ENCODE measurements at regions not wholly inside any gene's neighbourhood (a gene's known extent, or its start where the extent isn't known, plus 50 kb on each side); places are given as distances from the start of the nearest gene placed in this dataset.

DNA sequence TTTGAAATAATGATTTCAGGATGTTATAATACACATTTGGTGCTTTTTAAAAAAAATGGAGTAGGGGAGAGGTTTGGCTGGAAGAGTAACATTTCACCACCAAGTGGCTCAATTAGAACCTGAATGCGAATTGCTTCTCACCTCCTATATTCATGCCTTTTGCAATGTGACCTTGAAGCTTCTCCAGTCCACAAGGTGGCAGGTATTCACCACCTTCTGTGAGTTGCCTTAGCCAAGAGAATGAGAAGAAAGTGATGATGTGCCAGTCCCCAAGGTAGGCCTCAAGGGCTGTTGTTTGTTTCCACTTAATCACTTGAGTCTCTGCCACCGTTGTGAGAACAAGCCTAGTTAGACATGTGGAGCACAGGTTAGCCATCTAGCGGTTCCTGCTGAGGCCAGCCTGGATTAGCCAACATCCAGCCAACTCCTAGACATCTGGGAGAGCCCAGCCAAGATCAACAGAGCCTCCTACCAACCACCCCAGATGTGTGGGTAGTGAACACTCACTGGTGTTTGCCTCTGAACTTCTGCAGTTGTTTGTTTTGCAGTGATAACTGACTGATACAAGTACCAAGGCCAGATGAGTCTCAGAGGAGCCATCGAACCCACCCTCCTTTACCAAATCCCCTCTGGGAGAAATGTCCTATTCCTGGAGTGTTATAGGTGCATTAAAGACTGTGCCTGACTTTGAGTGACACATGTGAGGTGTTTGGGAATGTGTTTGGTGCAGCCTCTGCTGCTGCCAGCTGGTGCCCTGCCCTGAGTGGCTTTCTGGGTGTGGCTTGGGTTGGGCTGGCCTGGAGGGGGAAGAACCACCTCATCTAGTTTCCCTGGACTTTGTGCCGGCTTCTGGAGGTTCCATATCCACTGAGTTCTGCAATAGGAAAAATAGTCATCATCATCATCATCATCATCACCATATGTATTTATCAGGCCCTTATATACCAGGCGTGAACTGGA, 132.5 kb upstream of the RFLNA start:
- no peak overlapping the region for H3K27ac Mint-ChIP-seq

DNA sequence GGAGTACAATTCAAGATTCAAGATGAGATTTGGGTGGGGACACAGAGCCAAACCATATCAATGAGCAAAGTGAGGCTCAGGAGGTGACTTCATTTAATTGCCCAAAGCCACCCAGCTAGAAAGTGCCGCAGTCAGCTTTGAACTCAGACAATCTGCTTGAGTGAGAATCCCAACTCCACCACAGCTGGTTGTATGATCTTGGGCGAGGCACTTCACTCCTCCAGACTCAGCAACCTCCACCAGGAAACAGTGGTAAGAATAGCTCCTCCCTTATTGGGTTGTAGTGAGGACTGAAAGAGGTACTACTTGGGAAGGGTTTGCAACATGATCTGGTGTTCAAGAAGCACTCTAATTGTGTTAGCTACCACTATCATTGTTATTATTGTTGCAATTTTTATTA, 129.2 kb upstream of the RFLNA start:
- no peak overlapping the region for H3K27ac Mint-ChIP-seq
- TF ChIP-seq, protein P1, sequence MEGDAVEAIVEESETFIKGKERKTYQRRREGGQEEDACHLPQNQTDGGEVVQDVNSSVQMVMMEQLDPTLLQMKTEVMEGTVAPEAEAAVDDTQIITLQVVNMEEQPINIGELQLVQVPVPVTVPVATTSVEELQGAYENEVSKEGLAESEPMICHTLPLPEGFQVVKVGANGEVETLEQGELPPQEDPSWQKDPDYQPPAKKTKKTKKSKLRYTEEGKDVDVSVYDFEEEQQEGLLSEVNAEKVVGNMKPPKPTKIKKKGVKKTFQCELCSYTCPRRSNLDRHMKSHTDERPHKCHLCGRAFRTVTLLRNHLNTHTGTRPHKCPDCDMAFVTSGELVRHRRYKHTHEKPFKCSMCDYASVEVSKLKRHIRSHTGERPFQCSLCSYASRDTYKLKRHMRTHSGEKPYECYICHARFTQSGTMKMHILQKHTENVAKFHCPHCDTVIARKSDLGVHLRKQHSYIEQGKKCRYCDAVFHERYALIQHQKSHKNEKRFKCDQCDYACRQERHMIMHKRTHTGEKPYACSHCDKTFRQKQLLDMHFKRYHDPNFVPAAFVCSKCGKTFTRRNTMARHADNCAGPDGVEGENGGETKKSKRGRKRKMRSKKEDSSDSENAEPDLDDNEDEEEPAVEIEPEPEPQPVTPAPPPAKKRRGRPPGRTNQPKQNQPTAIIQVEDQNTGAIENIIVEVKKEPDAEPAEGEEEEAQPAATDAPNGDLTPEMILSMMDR (IDR thresholded peaks at IDR 0.05; ENCODE audit: unreplicated experiment): no peak
- peaks cover 9% of the 10 kb centered on the region for H3K36me3 Mint-ChIP-seq (ENCODE audit: insufficient read depth)
- peaks cover 2% of the 10 kb centered on the region for H3K4me1 Mint-ChIP-seq (ENCODE audit: low read depth)
- H3K9me3 Mint-ChIP-seq (ENCODE audit: low read depth): peaks cover 28% of the 10 kb centered on the region
- H3K4me3 Mint-ChIP-seq (ENCODE audit: low read depth): no peak overlapping the region
- no peak for DNase-seq (ENCODE audit: low spot score, unreplicated experiment)
- H3K27me3 Mint-ChIP-seq: no peaks in the 10 kb centered on the region

More for the DNA sequence above, 132.5 kb upstream of the RFLNA start:
- H3K4me1 Mint-ChIP-seq (ENCODE audit: low read depth): peaks cover 8% of the 10 kb centered on the region
- no peak for DNase-seq (ENCODE audit: low spot score, unreplicated experiment)
- peaks cover 22% of the 10 kb centered on the region for H3K9me3 Mint-ChIP-seq (ENCODE audit: low read depth)
- H3K4me3 Mint-ChIP-seq (ENCODE audit: low read depth): no peak overlapping the region
- peaks cover 10% of the 10 kb centered on the region for H3K27me3 Mint-ChIP-seq
- H3K36me3 Mint-ChIP-seq (ENCODE audit: insufficient read depth): peaks cover 8% of the 10 kb centered on the region
- TF ChIP-seq, protein P1 (IDR thresholded peaks at IDR 0.05; ENCODE audit: unreplicated experiment): no peak

- H3K36me3 Mint-ChIP-seq (ENCODE audit: insufficient read depth): peaks cover 9% of the 10 kb centered on the region
- H3K27ac Mint-ChIP-seq: no peak overlapping the region
- H3K4me3 Mint-ChIP-seq (ENCODE audit: low read depth): no peak overlapping the region
- TF ChIP-seq, protein P1 (IDR thresholded peaks at IDR 0.05; ENCODE audit: unreplicated experiment): no peak
- peaks cover 28% of the 10 kb centered on the region for H3K9me3 Mint-ChIP-seq (ENCODE audit: low read depth)
- DNase-seq (ENCODE audit: low spot score, unreplicated experiment): no peak
- peaks cover 2% of the 10 kb centered on the region for H3K4me1 Mint-ChIP-seq (ENCODE audit: low read depth)
- no peaks in the 10 kb centered on the region for H3K27me3 Mint-ChIP-seq
Observed at GRCh38 chr12:124167141-124167540, 127.8 kb upstream of the RFLNA start.

DNA sequence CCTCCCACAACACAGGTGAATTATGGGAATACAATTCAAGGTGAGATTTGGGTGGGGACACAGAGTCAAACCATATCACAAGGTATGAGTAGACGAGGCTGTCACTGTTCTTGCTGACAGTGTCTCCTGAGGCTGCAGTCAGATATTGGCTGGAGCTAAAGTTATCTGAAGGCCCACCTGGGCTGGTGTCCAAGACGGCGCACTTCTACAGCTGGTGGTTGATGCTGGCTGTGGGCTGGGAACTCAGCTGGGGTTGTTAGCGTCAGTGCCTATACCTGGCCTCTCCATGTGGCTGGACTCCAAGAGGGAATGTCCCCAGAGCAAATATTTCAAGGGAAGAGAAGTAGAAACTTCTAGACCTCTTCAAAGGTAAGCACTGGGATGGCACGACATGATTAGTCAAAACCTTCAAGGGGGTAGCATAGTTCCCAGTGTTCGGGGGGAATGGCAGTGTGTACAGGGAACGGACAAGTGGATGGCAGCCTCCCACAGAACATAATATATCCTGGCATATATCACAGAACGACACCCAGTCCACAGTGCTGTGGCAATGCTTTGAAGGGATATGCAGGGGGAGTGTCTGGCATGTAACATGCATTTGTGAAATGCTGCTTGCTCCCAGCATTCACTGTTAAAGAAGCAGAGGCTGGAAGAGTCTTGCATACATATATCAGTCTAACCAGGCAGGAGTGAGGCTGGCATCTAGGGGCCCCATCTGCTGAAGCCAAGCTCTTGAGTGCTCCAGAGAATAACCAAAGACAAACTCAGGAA, 126.7 kb upstream of the RFLNA start:
- H3K9me3 Mint-ChIP-seq (ENCODE audit: low read depth): peaks cover 21% of the 10 kb centered on the region
- DNase-seq (ENCODE audit: low spot score, unreplicated experiment): no peak
- TF ChIP-seq, protein P1 (IDR thresholded peaks at IDR 0.05; ENCODE audit: unreplicated experiment): no peak
- no peak overlapping the region for H3K4me3 Mint-ChIP-seq (ENCODE audit: low read depth)
- H3K4me1 Mint-ChIP-seq (ENCODE audit: low read depth): peaks cover 2% of the 10 kb centered on the region
- peaks cover 3% of the 10 kb centered on the region for H3K36me3 Mint-ChIP-seq (ENCODE audit: insufficient read depth)
- H3K27me3 Mint-ChIP-seq: no peaks in the 10 kb centered on the region
- no peak overlapping the region for H3K27ac Mint-ChIP-seq

DNA sequence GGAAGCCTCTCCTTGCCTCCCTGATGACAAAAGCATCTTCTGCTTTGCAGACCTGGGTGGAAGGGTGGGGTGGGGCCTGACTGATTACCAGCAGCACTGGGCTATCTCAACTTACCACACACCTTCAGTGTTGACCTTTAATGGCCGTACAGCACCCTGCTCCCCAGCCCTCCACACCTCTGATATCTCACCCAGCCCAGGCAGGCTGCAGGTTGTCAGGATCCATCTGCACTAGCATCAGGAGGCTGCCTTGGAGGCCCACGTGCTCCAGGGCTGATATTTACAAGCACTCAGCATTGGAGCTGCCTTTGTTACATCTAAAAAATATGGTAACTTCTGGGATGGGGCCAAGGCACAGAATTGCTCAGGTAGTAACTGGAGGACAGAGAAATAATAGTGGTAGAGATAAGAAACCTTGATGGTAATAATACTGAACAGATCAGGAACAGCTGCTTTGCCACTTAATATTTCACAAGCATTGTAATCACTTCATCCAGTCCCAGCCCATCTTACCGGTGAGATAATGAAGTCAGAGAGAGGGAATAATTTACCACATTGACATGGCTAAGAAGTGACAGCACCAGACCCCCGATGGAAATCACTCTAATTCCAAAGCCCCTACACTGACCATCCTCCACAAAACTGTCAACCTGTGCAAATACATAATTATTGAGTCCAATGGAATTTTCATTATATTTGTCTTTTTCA, 125.2 kb upstream of the RFLNA start:
- peaks cover 2% of the 10 kb centered on the region for H3K4me1 Mint-ChIP-seq (ENCODE audit: low read depth)
- no peak for DNase-seq (ENCODE audit: low spot score, unreplicated experiment)
- H3K9me3 Mint-ChIP-seq (ENCODE audit: low read depth): peaks cover 15% of the 10 kb centered on the region
- H3K4me3 Mint-ChIP-seq (ENCODE audit: low read depth): no peak overlapping the region
- TF ChIP-seq, protein P1 (IDR thresholded peaks at IDR 0.05; ENCODE audit: unreplicated experiment): no peak
- no peaks in the 10 kb centered on the region for H3K27me3 Mint-ChIP-seq
- no peak overlapping the region for H3K27ac Mint-ChIP-seq
- H3K36me3 Mint-ChIP-seq (ENCODE audit: insufficient read depth): peaks cover 2% of the 10 kb centered on the region

All from progenitor cell of endocrine pancreas (in vitro differentiated cells).